ENCODE measurements at regions not wholly inside any gene's neighbourhood (a gene's known extent, or its start where the extent isn't known, plus 50 kb on each side); places are given as distances from the start of the nearest gene placed in this dataset.

- Histone ChIP-seq H3K27ac (no peak overlapping the region), H3K9me3 (no peaks in the 10 kb centered on the region), H3K27me3 (ENCODE audit: low read depth) (no peaks in the 10 kb centered on the region), H3K4me3 (no peak overlapping the region), H3K4me1 (peaks cover 38% of the 10 kb centered on the region), H3K36me3 (no peaks in the 10 kb centered on the region)
- DNase-seq (no peak), ATAC-seq (no peak)
- TF ChIP-seq, protein P1, sequence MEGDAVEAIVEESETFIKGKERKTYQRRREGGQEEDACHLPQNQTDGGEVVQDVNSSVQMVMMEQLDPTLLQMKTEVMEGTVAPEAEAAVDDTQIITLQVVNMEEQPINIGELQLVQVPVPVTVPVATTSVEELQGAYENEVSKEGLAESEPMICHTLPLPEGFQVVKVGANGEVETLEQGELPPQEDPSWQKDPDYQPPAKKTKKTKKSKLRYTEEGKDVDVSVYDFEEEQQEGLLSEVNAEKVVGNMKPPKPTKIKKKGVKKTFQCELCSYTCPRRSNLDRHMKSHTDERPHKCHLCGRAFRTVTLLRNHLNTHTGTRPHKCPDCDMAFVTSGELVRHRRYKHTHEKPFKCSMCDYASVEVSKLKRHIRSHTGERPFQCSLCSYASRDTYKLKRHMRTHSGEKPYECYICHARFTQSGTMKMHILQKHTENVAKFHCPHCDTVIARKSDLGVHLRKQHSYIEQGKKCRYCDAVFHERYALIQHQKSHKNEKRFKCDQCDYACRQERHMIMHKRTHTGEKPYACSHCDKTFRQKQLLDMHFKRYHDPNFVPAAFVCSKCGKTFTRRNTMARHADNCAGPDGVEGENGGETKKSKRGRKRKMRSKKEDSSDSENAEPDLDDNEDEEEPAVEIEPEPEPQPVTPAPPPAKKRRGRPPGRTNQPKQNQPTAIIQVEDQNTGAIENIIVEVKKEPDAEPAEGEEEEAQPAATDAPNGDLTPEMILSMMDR (IDR thresholded peaks at IDR 0.05) = no peak
- intact Hi-C loops (cut with DNase I) = no loop called here
Measured at GRCh38 chr10:4658777-4659176, 167.2 kb upstream of the AKR1E2 start.

GRCh38 chr10:4656576-4657194 lies 169.3 kb upstream of the AKR1E2 start:
- no peaks in the 10 kb centered on the region for H3K36me3 ChIP-seq
- intact Hi-C loops (cut with DNase I) = no loop called here
- peak; percentile 49 for DNase-seq
- no peaks in the 10 kb centered on the region for H3K9me3 ChIP-seq
- no peaks in the 10 kb centered on the region for H3K27me3 ChIP-seq (ENCODE audit: low read depth)
- no peak overlapping the region for H3K27ac ChIP-seq
- ATAC-seq = peak; percentile 56 to 78
- peaks cover 18% of the 10 kb centered on the region for H3K4me1 ChIP-seq
- TF ChIP-seq, protein P1 (IDR thresholded peaks at IDR 0.05) = peak; percentile 91
- no peak overlapping the region for H3K4me3 ChIP-seq

DNA sequence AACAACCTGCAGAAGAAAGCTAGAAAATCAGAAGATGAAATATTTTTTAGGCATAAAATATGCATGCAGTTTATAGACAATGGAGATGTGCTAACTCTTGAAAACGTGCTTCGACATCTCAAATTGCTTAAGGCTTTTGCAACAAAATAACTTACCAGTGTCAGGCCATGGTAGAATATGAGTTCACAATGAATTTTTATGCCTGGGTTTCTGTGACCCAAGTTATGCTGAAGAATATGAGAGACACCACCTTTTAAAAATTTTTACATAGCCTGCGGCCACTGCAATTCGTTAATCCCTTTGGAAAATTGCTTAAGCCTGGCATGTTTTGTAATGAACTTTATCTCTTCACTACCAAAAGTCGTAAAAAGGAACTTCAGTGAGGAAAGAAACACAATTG lies 170.1 kb upstream of the AKR1E2 start:
- intact Hi-C loops (cut with DNase I) = no loop called here
- TF ChIP-seq, protein P1 (IDR thresholded peaks at IDR 0.05) = no peak

GRCh38 chr10:4655406-4655805 lies 170.6 kb upstream of the AKR1E2 start:
- no peaks in the 10 kb centered on the region for H3K27me3 ChIP-seq (ENCODE audit: low read depth)
- H3K9me3 ChIP-seq = no peaks in the 10 kb centered on the region
- intact Hi-C loops (cut with DNase I) = no loop called here
- ATAC-seq = no peak
- H3K27ac ChIP-seq = no peak overlapping the region
- TF ChIP-seq, protein P1 (IDR thresholded peaks at IDR 0.05) = no peak
- no peak for DNase-seq
- no peaks in the 10 kb centered on the region for H3K36me3 ChIP-seq
- H3K4me1 ChIP-seq = peaks cover 14% of the 10 kb centered on the region
- no peak overlapping the region for H3K4me3 ChIP-seq

More for the DNA sequence above, 170.1 kb upstream of the AKR1E2 start:
- Histone ChIP-seq H3K27ac (no peak overlapping the region), H3K36me3 (no peaks in the 10 kb centered on the region), H3K27me3 (ENCODE audit: low read depth) (no peaks in the 10 kb centered on the region), H3K4me3 (no peak overlapping the region), H3K4me1 (peaks cover 11% of the 10 kb centered on the region), H3K9me3 (no peaks in the 10 kb centered on the region)
- DNase-seq (no peak), ATAC-seq (no peak)

- Histone ChIP-seq H3K27me3 (ENCODE audit: low read depth) (no peaks in the 10 kb centered on the region), H3K36me3 (no peaks in the 10 kb centered on the region), H3K4me1 (peaks cover 23% of the 10 kb centered on the region), H3K4me3 (no peak overlapping the region), H3K27ac (no peak overlapping the region), H3K9me3 (no peaks in the 10 kb centered on the region)
- DNase-seq = no peak
- no peak for ATAC-seq
- TF ChIP-seq, protein P1 (IDR thresholded peaks at IDR 0.05) = no peak
- intact Hi-C loops (cut with DNase I) = no loop called here
Measured at GRCh38 chr10:4654496-4654895, 171.5 kb upstream of the AKR1E2 start.

All from lower lobe of right lung (tissue), 2 donors.